Endothelial cell of umbilical vein (primary cell): ENCODE measurements at regions not wholly inside any gene's neighbourhood (a gene's known extent, or its start where the extent isn't known, plus 50 kb on each side); places are given as distances from the start of the nearest gene placed in this dataset.

Source experiments
- BruUV-seq: library from RNA; stranded (reverse); fragments of 400-500 nt; replicated peaks from 2 replicates; lab custom pipeline; 2021; lab: Mats Ljungman, UMichigan
- CTCF ChIA-PET: fragments of 300-600, 350-600 bp; sonication (Branson Sonifier 250); formaldehyde crosslinking; loops from one replicate; lab custom pipeline; 2021; ENCODE audit warnings: antibody characterized with exemption, inconsistent platforms; lab: Charles Lee
- POLR2A ChIA-PET: fragments of 300-600, 350-600 bp; sonication (Branson Sonifier 250); formaldehyde crosslinking; loops from one replicate; lab custom pipeline; 2021; ENCODE audit warnings: antibody characterized with exemption, inconsistent platforms; lab: Charles Lee
- DNase-seq: peaks from one replicate; pipeline ENCODE4 v3.0.0-alpha.2; 2011; ENCODE audit warnings: low read depth, low spot score
- FAIRE-seq: peaks from 2 replicates; lab custom pipeline; 2011; peaks lifted over from hg19 to GRCh38; lab: Jason Lieb, UNC
- H2AFZ ChIP-seq: 2 replicates; pipeline ENCODE4 v1.6.0; 2012; ENCODE audit warnings: low read depth, low read length, control low read depth, inconsistent platforms
- H3K27ac ChIP-seq: 2 replicates; pipeline ENCODE4 v1.5.1; 2011; ENCODE audit warnings: low read depth, mild to moderate bottlenecking, control low read depth, low read length, moderate library complexity; ENCODE audit not compliant: insufficient read depth
- H3K27me3 ChIP-seq, 2 experiments: 2 replicates each; pipeline versions ENCODE4 v1.6.0 to v1.6.1; 2011; ENCODE audit warnings: low read length in 2 of 2, mixed read lengths in 1 of 2; ENCODE audit not compliant: control insufficient read depth in 2 of 2, insufficient read depth in 2 of 2
- H3K36me3 ChIP-seq, 2 experiments: 2 replicates in 1 of 2; 3 replicates in 1 of 2; pipeline ENCODE4 v1.5.1; 2011; ENCODE audit warnings: low read length in 2 of 2, mild to moderate bottlenecking in 1 of 2, moderate library complexity in 1 of 2; ENCODE audit not compliant: control insufficient read depth in 2 of 2, insufficient read depth in 2 of 2; ENCODE audit errors: extremely low read depth in 1 of 2
- H3K4me1 ChIP-seq: 3 replicates; pipeline ENCODE4 v1.5.1; 2011; ENCODE audit warnings: mild to moderate bottlenecking, low read length; ENCODE audit not compliant: control insufficient read depth, insufficient read depth; ENCODE audit errors: extremely low read depth
- H3K4me2 ChIP-seq: 2 replicates; pipeline ENCODE4 v1.6.1; 2011; ENCODE audit warnings: low read length, control low read depth, mixed read lengths; ENCODE audit not compliant: insufficient read depth
- H3K4me3 ChIP-seq, 3 experiments: fragments of 200-600 bp in 1 of 3; sonication (generic), shearing (Covaris generic) in 1 of 3; replicated peaks in 1 of 3; 2 replicates each; pipeline ENCODE4 v1.5.1; 2011 to 2016; ENCODE audit warnings: control low read depth in 3 of 3, low read length in 3 of 3, mild to moderate bottlenecking in 2 of 3, inconsistent platforms in 1 of 3, low read depth in 1 of 3, moderate library complexity in 1 of 3; ENCODE audit not compliant: insufficient read depth in 1 of 3
- H3K79me2 ChIP-seq: 2 replicates; pipeline ENCODE4 v1.6.0; 2012; ENCODE audit warnings: low read length, inconsistent platforms; ENCODE audit not compliant: control insufficient read depth, insufficient read depth
- H3K9ac ChIP-seq: replicated peaks from 2 replicates; pipeline ENCODE3; 2011; ENCODE audit warnings: low read length, control low read depth; ENCODE audit not compliant: insufficient read depth; ENCODE audit errors: extremely low read depth
- H3K9me1 ChIP-seq: replicated peaks from 3 replicates; pipeline ENCODE4 v1.6.0; 2011; ENCODE audit warnings: mild to moderate bottlenecking, low read length; ENCODE audit not compliant: control insufficient read depth, insufficient read depth; ENCODE audit errors: extremely low read depth
- H3K9me3 ChIP-seq: replicated peaks from 2 replicates; pipeline ENCODE4 v1.5.1; 2012; ENCODE audit warnings: low read length, inconsistent platforms; ENCODE audit not compliant: control insufficient read depth, insufficient read depth
- H4K20me1 ChIP-seq: replicated peaks from 2 replicates; pipeline ENCODE3; 2011; ENCODE audit warnings: mild to moderate bottlenecking, low read length; ENCODE audit not compliant: control insufficient read depth, insufficient read depth; ENCODE audit errors: extremely low read depth
- EZH2 ChIP-seq: IDR thresholded peaks from 2 replicates; pipeline ENCODE4 v1.6.1; 2012; ENCODE audit warnings: borderline replicate concordance, low read depth, mild to moderate bottlenecking, moderate library complexity, low read length, inconsistent platforms; ENCODE audit not compliant: severe bottlenecking
- FOS ChIP-seq: IDR thresholded peaks from 2 replicates; pipeline ENCODE4 v1.6.1; 2011; ENCODE audit warnings: mild to moderate bottlenecking, low read length, moderate library complexity, borderline replicate concordance; ENCODE audit not compliant: insufficient read depth
- GATA2 ChIP-seq: IDR thresholded peaks from 2 replicates; pipeline ENCODE4 v1.7.0; 2011; ENCODE audit warnings: low read depth, mild to moderate bottlenecking, moderate library complexity, mixed read lengths, low read length; ENCODE audit not compliant: insufficient read length, insufficient read depth
- JUN ChIP-seq: IDR thresholded peaks from 2 replicates; pipeline ENCODE4 v1.6.1; 2011; ENCODE audit warnings: borderline replicate concordance, low read depth; ENCODE audit not compliant: insufficient read length, insufficient read depth
- MYC ChIP-seq: IDR thresholded peaks from one replicate; pipeline ENCODE4 v1.6.1; 2011; ENCODE audit warnings: mild to moderate bottlenecking, low read depth, low read length
- POLR2A ChIP-seq: IDR thresholded peaks from 2 replicates; pipeline ENCODE4 v1.6.1; 2012; ENCODE audit warnings: low read depth, mild to moderate bottlenecking, control low read depth, low read length
- POLR2AphosphoS5 ChIP-seq: IDR thresholded peaks from 2 replicates; pipeline ENCODE4 v1.6.1; 2012; ENCODE audit warnings: low read depth, mild to moderate bottlenecking, control low read depth, low read length, moderate library complexity; ENCODE audit not compliant: insufficient read depth
- dilution Hi-C: fragments of 300-500 bp; cut with MboI; formaldehyde crosslinking; loops from one replicate; pipeline ENCODE4 v1.15.0; 2019; ENCODE audit warnings: low sequenced_read_pairs; ENCODE audit not compliant: extremely low pct_ligation_motif_present
- intact Hi-C: fragments of 100-400 bp; cut with micrococcal nuclease; formaldehyde crosslinking; loops from one replicate; pipeline ENCODE4 v1.10.0; 2022
- TF ChIP-seq, protein P1 (sequence below), 2 donors: IDR thresholded peaks; 1 replicate in 1 of 2; 2 replicates in 1 of 2; pipeline ENCODE4 v1.5.1; 2011; ENCODE audit warnings: low read length in 2 of 2, mild to moderate bottlenecking in 2 of 2, moderate library complexity in 2 of 2, control low read depth in 1 of 2, inconsistent platforms in 1 of 2, low read depth in 1 of 2; ENCODE audit not compliant: insufficient read depth in 1 of 2; ENCODE audit errors: extremely low read depth in 1 of 2
- TF ChIP-seq, protein P2 (sequence below): IDR thresholded peaks from 2 replicates; pipeline ENCODE4 v1.6.1; 2011; ENCODE audit not compliant: insufficient read depth, insufficient read length

- TF ChIP-seq MYC (no peak), POLR2AphosphoS5 (no peak), FOS (no peak), EZH2 (no peak), POLR2A (no peak), JUN (no peak), GATA2 (no peak)
- TF ChIP-seq, protein P1, sequence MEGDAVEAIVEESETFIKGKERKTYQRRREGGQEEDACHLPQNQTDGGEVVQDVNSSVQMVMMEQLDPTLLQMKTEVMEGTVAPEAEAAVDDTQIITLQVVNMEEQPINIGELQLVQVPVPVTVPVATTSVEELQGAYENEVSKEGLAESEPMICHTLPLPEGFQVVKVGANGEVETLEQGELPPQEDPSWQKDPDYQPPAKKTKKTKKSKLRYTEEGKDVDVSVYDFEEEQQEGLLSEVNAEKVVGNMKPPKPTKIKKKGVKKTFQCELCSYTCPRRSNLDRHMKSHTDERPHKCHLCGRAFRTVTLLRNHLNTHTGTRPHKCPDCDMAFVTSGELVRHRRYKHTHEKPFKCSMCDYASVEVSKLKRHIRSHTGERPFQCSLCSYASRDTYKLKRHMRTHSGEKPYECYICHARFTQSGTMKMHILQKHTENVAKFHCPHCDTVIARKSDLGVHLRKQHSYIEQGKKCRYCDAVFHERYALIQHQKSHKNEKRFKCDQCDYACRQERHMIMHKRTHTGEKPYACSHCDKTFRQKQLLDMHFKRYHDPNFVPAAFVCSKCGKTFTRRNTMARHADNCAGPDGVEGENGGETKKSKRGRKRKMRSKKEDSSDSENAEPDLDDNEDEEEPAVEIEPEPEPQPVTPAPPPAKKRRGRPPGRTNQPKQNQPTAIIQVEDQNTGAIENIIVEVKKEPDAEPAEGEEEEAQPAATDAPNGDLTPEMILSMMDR (IDR thresholded peaks at IDR 0.05; ENCODE audit: extremely low read depth in 1 of 2, insufficient read depth in 1 of 2, low read depth in 1 of 2, low read length in 2 of 2), result no peak
- TF ChIP-seq, protein P2, sequence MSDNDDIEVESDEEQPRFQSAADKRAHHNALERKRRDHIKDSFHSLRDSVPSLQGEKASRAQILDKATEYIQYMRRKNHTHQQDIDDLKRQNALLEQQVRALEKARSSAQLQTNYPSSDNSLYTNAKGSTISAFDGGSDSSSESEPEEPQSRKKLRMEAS, result no peak
- Histone ChIP-seq H3K27ac (no peak overlapping the region), H3K4me3 (no peak overlapping the region), H3K9me1 (no peaks in the 10 kb centered on the region), H3K36me3 (no peaks in the 10 kb centered on the region), H2AFZ (no peak overlapping the region), H3K9ac (no peak overlapping the region), H3K4me2 (no peak overlapping the region), H3K4me1 (no peaks in the 10 kb centered on the region), H4K20me1 (no peaks in the 10 kb centered on the region), H3K79me2 (no peaks in the 10 kb centered on the region), H3K27me3 (no peaks in the 10 kb centered on the region), H3K9me3 (no peaks in the 10 kb centered on the region)
- intact Hi-C loops (no loop called here), dilution Hi-C loops (no loop called here)
- FAIRE-seq (no peak), DNase-seq (no peak)
- ChIA-PET CTCF (no interaction called here), POLR2A (no interaction called here)
- BruUV-seq, result no TSS peak
These were observed 177.3 kb downstream of the BMP4 start for GRCh38 chr14:53779301-53779700.
